Right kidney (tissue), 1 donor: ENCODE measurements at regions not wholly inside any gene's neighbourhood (a gene's known extent, or its start where the extent isn't known, plus 50 kb on each side); places are given as distances from the start of the nearest gene placed in this dataset.
"Not testable (repeated sequence)": the region's sequence is repeated elsewhere in the genome, so short reads cannot be mapped to it uniquely, and the experiment has no call there.

Experiments used
- DNase-seq: peaks from one replicate; pipeline ENCODE4 v3.0.0-alpha.2; 2016

DNA sequence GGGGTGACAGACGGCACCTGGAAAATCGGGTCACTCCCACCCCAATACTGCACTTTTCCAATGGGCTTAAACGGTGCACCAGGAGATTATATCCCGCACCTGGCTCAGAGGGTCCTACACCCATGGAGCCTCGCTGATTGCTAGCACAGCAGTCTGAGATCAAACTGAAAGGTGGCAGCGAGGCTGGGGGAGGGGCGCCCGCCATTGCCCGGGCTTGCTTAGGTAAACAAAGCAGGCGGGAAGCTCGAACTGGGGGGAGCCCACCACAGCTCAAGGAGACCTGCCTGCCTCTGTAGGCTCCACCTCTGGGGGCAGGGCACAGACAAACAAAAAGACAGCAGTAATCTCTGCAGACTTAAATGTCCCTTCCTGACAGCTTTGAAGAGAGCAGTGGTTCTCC, 208.1 kb downstream of the SLC38A4 start:
- DNase-seq, result not testable (repeated sequence)

DNA sequence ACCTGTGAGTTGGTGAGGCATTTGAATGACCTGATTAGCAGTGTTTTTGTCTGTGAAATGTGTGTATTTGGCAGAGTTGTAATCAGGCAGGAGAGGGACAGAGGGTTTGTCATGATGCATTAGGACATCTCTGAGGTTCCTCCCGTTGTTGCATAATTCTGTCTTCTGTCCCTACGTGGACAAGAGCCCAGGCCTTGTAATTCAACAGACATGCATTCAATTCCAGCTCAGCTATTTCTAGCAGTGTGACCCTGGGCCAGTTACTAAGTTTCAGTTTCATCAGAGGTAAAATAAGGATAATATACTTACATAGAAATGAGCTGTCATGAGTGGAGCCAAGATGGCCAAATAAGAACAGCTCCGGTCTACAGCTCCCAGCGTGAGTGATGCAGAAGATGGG, 208.6 kb downstream of the SLC38A4 start:
- no peak for DNase-seq

DNA sequence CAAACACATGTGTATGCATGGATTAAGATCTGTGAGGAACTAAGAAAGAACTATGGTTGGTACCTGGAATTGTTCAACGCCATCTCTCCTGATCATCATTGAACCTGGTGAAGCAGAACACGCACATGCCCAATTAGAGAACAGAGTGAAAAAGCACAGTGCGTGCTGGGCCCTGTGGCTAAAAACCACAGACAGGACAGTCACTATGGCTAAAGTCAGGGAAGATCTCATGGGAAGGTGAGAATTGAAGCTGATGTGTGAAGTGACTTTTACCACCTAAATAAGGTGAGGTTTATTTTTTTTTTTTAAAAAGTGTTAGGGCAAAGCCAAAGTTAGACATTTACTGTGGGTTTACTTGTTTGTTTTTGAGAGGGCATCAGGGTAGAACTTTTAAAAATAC, 215.0 kb downstream of the SLC38A4 start:
- no peak for DNase-seq

DNA sequence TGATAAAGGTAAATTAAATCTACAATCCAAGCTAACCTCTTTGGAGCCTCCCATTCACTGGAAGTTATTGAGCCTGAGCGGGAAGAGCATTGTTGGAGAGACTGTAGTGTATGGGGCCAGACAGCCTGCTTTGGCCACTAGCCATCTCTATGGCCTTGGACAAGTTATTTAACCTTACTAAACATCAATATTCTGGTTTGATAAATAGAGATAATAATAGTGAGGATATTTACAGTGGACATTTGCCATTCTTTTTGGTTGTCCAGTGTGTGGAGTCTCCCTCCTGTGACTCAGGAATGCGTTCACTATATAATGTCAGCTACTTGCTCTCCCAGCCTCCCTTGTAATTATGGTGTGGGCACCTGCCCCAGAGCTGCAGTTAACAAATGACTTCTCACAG, 216.1 kb downstream of the SLC38A4 start:
- no peak for DNase-seq

DNA sequence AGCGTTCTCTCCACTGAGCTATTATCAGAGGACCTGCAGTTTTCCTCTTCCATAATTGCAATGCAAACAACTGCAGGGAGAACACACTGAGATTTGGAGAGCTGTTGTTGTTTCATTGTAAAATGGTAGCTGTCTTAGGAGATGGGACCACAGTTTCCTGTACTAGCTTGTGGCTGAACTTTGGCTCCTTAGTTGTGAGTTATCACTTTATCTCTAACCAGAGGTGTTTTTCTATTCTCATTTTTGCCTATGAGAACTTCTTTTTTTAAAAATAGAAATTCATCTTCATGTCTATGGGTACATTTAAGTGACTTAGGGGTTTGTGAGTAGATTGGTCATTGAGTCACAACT, 216.5 kb downstream of the SLC38A4 start:
- DNase-seq, result no peak

DNA sequence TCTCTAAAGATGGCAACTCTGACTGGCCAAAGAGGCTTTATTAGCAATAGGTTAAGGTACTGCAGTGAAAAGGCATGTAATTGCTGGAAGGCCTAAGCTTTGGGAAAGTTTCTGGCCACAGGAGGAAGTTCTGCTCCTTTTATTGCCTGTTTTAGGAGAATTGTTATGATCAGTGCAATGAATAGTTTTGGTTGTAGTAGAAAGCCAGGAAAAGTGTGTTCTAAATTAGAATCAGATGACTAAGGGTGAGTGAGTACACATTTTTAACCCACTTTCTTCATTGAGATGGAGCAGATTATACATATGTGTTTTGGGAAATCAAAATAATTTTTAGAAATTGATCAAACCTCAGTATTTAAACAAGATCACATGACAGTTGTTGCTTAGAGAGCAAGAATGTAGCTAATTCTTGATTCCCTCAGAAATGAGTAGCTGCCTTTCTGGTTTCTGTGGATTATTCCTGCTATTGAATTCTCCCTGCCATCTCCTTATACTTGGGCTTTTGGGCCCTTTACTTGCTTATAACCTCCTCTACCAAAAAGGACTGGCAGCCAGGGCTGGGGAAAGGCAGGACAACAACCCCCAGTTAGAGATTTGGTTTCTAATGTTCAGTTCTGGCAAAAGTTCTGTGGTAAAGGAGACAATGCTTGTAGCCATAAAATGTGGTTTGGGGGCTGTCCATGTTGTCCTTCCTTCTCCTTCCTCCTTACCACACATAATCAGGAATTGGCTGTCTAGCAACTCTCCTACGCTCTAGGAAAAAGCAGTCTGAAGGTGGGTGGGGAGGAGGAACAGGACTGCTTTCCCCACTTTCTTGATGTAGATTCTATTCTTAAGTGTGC, 217.1 kb downstream of the SLC38A4 start:
- DNase-seq, result no peak

DNA sequence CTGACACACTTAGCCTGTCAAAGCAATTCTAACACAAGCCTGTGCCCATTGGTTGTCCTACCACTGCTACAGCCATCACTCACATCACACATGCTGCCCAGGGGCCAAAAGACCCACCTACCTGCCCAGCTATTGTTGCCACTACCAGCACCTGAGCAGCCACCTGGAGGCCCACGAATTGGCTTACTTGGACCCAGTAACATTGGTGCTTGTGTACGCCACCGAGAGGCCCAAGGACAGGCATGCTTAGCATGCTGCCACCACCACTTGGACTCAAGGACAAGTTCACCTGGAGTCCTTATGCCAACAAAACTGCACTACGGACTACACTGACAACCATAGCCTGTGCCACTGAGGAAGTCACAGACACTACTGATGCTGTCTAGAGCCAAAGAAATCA, 221.1 kb downstream of the SLC38A4 start:
- DNase-seq, result no peak

DNA sequence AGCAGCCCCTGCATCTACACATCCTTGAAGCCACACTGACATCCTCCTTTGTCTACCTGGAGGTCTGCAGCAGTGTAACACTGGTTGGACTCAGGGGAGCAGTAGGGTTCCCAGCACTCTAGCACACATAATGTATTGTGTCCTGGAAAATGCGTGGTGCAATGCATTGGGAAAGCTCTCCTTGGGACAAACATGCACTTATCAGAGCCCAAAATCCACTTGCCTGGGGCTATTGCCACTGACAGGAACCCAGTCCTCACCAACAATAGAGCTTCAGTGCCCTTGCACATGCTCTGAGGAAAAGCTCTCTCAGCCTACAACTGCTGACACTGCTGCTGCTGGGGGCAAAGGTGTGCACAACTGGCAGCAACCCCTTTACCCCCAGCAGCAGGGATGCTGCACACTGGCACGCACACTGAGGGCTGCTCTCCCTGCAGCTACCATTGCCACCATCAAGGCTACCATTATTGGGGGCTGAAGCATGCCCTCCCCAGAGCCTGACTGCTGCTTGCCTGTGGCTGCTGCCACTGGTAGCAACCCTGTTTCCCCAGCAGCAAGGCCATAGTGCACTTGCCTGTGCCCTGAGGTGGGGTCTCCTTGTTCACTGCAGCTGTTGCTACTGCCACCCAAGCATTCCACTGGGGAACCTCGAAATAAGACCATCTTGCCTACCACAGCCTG, 221.9 kb downstream of the SLC38A4 start:
- no peak for DNase-seq

DNA sequence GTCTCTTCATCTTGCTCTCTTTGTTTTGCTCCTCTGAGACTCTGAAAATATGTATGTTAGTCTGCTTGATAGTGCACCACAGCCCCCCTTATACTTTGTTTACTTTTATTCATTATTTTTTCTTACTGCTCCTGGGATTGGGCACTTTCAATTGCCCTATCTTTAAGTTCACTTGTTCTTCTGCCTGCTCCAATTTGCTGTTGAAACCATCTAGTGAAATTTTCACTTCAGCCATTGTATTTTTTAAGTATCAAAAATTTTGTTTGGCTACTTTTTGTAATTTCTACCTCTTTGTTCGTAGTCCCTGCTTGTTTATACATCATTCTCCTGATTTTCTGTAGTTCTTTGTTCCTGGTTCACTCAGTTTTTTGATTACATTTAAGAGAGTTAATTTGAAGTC, 223.3 kb downstream of the SLC38A4 start:
- DNase-seq, result no peak

DNA sequence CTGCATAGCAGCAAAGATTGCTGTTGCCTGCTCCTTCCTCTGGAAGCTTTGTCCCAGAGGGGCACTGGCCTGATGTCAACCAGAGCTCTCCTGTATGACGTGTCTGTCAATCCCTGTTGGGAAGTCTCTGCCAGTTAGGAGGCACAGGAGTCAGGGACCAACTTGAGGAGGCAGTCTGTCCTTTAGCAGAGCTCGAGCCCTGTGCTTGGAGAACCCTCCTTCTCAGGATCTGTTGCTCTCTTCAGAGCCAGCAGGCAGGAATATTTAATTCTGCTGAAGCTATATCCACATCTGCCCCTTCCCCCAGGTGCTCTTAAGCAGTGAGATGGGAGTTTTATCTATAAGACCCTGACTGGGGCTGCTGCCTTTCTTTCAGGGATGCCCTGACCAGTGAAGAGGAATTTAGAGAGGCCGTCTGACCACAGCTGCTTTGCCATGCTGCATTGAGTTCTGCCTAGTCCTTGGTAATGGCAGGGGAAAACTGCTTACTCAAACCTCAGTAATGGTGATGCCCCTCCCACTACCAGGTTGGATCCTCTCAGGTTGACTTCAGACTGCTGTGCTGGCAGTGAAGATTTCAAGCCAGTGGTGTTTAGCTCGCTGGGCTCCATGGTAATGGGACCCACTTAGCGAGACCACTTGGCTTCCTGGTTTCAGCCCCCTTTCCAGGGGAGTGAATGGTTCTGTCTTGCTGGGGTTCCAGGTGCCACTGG, 218.6 kb upstream of the SLC38A2 start:
- no peak for DNase-seq

DNA sequence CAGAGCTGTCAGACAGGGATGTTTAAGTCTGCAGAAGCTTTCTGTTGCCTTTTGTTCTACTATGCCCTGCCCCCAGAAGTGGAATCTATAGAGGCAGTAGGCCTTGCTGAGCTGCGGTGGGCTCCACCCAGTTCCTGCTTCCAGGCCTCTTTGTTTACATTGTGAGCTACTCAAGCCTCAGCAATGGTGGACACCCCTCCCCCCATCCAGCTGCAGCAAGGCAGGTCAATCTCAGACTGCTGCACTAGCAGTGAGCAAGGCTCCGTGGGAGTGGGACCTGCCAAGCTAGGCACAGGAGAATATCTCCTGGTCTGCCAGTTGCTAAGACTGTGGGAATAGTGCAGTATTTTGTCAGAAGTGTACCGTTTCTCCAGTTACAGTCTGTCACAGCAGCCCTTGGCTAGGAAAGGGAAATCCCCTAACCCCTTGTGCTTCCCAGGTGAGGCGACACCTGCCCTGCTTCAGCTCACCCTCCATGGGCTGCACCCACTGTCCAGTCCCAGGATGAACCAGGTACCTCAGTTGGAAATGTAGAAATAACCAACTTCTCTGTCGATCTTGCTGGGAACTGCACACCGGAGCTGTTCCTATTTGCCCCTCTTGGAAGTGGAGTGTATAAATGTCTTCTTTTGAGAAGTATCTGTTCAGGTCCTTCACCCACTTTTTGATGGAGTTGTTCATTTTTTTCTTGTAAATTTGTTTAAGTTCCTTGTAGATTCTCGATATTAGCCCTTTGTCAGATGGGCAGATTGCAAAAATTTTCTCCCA, 213.5 kb upstream of the SLC38A2 start:
- DNase-seq, result peak; percentile 8

DNA sequence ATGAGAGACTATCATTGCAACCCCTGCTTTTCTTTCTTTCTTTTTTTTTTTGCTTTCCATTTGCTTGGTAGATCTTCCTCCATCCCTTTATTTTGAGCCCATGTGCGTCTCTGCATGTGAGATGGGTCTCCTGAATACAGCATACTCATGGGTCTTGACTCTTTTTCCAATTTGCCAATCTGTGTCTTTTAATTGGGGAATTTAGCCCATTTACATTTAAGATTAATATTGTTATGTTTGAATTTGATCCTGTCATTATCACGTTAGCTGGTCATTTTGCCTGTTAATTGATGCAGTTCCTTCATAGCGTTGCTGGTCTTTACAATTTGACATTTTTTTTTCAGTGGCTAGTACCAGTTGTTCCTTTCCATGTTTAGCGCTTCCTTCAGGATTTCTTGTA, 211.5 kb upstream of the SLC38A2 start:
- not testable (repeated sequence) for DNase-seq

DNA sequence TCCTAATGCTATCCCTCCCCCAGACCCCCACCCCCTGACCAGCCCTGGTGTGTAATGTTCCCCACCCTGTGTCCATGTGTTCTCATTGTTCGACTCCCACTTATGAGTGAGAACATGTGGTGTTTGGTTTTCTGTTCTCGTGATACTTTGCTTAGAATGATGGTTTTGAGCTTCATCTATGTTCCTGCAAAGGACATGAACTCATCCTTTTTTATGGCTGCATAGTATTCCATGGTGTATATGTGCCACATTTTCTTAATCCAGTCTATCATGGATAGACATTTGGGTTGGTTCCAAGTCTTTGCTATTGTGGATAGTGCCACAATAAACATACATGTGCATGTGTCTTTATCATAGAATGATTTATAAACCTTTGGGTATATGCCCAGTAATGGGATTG, 209.4 kb upstream of the SLC38A2 start:
- DNase-seq, result not testable (repeated sequence)

DNA sequence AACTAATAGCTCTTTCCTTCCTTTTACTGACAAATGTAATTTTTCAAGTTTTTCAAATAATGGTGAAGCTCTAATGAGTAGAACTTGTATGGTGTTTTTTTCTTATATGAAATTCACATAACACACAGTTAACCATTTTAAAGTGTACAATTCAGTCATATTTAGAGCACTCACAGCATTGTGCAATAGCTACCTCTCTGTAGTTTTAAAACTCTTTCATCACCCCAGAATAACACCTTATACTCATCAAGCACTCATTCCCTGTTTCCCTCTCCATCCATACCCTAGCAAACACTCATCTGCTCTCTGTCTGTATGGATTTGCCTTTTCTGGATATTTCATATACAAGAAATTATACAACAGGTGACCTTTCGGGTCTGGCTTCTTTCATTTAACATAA, 207.9 kb upstream of the SLC38A2 start:
- DNase-seq, result no peak

DNA sequence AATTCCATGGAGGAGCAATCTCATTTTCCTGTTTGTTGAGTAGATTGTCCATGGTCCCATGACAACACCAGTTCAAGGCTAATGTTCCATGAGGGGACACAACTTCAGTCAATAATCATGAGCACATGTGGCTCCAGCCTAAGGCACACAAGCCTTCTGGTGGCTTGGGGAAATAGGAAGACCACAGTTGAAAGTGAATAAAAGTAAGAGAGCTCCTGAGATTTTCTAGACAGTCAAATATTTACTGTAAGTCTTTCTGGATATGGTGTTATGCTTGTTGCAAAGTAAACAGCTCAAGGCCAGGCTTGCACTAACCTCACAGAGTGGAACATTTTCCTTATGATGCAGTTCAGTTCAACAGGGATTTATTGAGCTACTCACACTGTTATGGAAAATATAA, 206.9 kb upstream of the SLC38A2 start:
- DNase-seq, result no peak

DNA sequence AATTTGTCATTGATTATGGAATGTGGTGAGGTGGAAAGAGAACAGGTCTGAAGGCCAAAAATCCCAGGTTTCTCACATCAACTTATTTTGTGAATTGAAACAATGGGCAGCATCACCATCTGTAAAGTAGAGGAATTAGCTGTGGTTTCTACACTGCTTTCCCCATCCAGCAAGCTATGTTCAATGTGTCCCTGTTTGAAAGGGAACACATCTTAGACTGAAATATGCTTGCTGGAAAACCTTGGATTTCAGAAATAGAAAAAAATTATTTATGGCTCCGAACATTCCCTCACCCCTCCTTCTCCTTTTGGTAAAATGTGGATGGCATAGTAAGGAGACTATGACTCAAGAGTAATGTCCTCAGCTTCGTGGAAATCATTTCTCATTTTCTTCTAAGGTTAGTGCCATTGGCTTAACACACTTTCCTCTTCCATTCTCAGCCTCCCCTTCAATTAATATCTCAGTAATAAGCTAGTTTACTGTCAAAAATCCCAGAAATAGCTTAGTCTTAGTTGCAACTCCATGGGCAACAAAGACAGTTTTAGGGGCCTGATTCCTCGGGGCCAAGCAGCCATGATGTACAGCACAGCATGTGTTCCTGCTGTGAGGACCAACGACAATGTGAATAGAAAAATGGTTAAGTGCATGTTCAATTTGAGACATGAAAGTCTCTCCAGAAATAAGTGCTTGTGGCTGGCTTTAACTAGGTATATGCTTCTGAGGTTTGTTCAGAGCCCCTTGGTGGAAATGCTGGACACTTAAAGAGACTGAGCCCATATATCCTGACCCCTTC, 205.8 kb upstream of the SLC38A2 start:
- DNase-seq, result no peak

DNA sequence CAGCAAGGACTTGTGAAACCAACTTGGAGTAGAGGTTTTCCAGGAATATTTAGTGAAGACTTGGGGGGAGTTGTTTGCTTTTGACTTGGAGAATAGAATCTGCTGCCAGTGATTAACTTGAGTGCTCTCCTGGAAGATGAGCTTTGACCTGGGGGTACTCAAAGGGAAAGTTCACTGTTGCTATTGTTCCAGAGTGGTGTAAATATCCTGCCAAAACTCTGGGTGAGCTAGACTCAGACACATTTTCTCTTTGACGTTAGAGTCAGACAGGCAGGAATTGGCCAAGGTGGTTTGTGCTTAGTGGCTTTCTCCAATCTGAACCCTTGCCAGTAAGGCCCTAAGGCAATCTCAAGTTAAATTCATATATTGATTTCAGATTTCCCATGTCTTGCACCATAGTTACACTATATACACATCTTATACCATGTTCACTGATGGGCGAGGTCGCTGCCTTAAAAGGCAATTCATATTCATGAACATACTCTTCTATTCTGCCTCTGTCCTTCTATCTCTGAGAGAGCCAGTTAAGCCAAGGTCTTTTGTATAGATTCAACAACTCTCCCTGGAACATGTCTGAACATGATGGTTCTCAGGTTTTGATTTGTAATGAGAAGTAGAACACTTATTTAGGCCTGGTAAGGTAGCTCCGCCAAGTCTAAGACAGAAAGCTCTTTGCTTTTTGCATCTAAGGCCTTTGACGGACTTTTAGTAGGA, 204.6 kb upstream of the SLC38A2 start:
- no peak for DNase-seq

DNA sequence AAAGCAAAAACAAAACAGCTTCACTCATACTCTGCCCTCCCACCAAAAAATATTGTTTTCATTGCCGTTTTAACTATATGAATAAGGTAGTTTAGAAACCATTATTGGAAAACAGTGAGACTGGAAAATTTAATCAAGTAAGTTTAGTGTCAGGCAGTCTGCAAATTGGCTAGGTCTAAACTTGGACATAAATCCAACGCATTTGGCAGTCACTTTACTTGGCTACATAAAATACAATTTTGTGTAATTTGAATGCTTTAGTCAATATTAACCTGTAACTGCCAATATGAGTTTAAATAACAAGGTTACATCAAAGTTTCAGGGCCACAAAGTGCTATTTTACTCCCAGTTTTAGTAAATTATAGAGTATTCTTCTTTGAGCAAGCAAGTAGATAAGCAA, 202.3 kb upstream of the SLC38A2 start:
- DNase-seq, result no peak

DNA sequence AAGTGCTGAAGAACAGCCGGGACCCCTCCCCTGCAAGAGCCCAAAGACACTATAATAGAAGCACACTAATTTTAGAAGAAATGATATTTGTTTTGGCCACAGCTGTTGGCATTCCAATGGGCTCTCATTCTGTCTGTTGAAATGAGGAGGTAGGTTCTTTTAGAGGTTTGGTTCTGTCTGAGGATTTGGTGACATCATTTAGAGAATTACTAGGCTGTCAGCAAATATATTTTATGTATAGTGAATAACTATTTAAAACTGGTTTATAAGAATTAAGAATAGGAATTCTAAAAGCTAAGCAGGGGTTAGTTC, 200.7 kb upstream of the SLC38A2 start:
- no peak for DNase-seq

DNA sequence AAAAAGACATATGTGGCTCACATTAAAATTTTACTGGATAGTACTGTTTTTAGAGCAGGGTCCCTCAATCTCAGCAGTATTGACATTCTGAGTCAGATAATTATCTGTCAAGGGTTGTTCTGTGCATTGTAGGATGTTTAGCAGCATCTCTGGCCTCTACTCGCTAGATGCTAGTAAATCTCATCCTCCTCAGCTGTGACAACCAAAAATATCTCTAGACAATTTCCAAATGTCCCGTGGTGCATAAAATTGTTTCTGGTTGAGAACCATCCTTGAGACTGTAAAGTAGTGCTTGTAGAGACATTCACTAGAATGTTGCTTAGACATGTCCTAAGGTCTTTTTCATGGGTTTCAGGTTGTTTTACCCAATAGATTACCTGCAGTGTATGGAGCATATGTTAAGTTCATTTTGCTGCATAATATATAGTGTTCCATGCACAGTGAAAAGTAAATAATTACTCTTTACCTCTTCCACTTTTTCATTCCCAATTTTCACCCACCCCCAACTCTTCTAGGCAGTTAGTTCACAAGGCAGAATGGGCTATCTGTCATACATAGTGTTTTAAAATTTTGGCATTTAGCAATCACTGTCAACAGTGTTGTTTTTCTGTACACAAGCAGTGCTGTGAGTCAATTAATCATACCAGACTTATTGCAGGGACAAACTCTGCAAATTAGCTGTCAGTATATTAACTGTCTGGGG, 200.2 kb upstream of the SLC38A2 start:
- DNase-seq, result no peak

DNA sequence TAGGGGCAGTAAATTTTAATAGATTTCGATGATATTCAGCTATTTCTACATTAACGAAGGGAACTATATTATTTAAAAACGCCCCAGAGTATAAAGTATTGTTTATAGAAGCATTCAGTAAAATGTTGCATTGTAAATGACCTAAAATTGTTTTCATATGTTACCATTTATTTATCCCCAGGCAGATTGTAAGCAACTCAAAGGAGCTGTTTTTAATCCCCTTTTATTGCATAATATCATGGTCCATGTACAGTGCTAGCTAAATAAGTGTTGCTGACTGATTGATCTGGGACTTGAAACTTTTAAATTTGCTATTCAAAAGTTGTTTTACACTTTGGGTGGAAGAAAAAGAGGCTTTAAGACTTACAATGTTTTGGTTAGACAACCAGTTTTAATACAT, 199.0 kb upstream of the SLC38A2 start:
- DNase-seq, result no peak
